ENCODE measurements at regions not wholly inside any gene's neighbourhood (a gene's known extent, or its start where the extent isn't known, plus 50 kb on each side); places are given as distances from the start of the nearest gene placed in this dataset.
"Not testable (repeated sequence)": the region's sequence is repeated elsewhere in the genome, so short reads cannot be mapped to it uniquely, and the experiment has no call there.

- Histone ChIP-seq H3K79me2 (no peaks in the 10 kb centered on the region), H3K4me2 (ENCODE audit: low read length) (no peak overlapping the region), H3K27me3 (ENCODE audit: control insufficient read depth, insufficient read depth, low read length) (no peaks in the 10 kb centered on the region), H3K4me1 (no peaks in the 10 kb centered on the region), H3K27ac (no peak overlapping the region), H3K4me3 (ENCODE audit: low read depth, low read length) (no peak overlapping the region), H3K9ac (no peak overlapping the region), H3K36me3 (ENCODE audit: control insufficient read depth, insufficient read depth, low read length) (no peaks in the 10 kb centered on the region), H2AFZ (no peak overlapping the region), H3K9me3 (ENCODE audit: control insufficient read depth, low read length) (no peaks in the 10 kb centered on the region)
- no peak for TF ChIP-seq CTCF (IDR thresholded peaks at IDR 0.05)
These were observed 566.0 kb downstream of the ADGRL2 start for GRCh38 chr1:82366689-82367088.

- H3K27ac ChIP-seq; H3K27me3 ChIP-seq (ENCODE audit: control insufficient read depth, insufficient read depth, low read length); H3K9me3 ChIP-seq (ENCODE audit: control insufficient read depth, low read length); H3K4me3 ChIP-seq (ENCODE audit: low read depth, low read length); H3K79me2 ChIP-seq; H3K4me1 ChIP-seq; H2AFZ ChIP-seq; H3K36me3 ChIP-seq (ENCODE audit: control insufficient read depth, insufficient read depth, low read length); H3K9ac ChIP-seq; H3K4me2 ChIP-seq (ENCODE audit: low read length): not testable (repeated sequence)
These were observed 558.8 kb downstream of the ADGRL2 start for GRCh38 chr1:82359541-82359940.

- not testable (repeated sequence) for H3K4me1 ChIP-seq; H3K4me3 ChIP-seq (ENCODE audit: low read depth, low read length); H3K79me2 ChIP-seq; H3K9me3 ChIP-seq (ENCODE audit: control insufficient read depth, low read length); H3K36me3 ChIP-seq (ENCODE audit: control insufficient read depth, insufficient read depth, low read length); H3K9ac ChIP-seq; H3K27me3 ChIP-seq (ENCODE audit: control insufficient read depth, insufficient read depth, low read length); H3K27ac ChIP-seq; H2AFZ ChIP-seq; H3K4me2 ChIP-seq (ENCODE audit: low read length)
These were observed 558.0 kb downstream of the ADGRL2 start for GRCh38 chr1:82358706-82359105.

GRCh38 chr1:82354546-82354945 lies 553.8 kb downstream of the ADGRL2 start:
- H3K27me3 ChIP-seq (ENCODE audit: control insufficient read depth, insufficient read depth, low read length); H3K4me1 ChIP-seq; H2AFZ ChIP-seq; H3K27ac ChIP-seq; H3K36me3 ChIP-seq (ENCODE audit: control insufficient read depth, insufficient read depth, low read length); H3K9me3 ChIP-seq (ENCODE audit: control insufficient read depth, low read length); H3K4me3 ChIP-seq (ENCODE audit: low read depth, low read length); H3K4me2 ChIP-seq (ENCODE audit: low read length); H3K79me2 ChIP-seq; H3K9ac ChIP-seq: not testable (repeated sequence)

- no peaks in the 10 kb centered on the region for H3K27me3 ChIP-seq (ENCODE audit: control insufficient read depth, insufficient read depth, low read length)
- no peaks in the 10 kb centered on the region for H3K79me2 ChIP-seq
- H2AFZ ChIP-seq, result no peak overlapping the region
- no peaks in the 10 kb centered on the region for H3K9me3 ChIP-seq (ENCODE audit: control insufficient read depth, low read length)
- no peak overlapping the region for H3K27ac ChIP-seq
- H3K4me1 ChIP-seq, result no peaks in the 10 kb centered on the region
- H3K4me3 ChIP-seq (ENCODE audit: low read depth, low read length), result no peak overlapping the region
- H3K36me3 ChIP-seq (ENCODE audit: control insufficient read depth, insufficient read depth, low read length), result no peaks in the 10 kb centered on the region
- H3K9ac ChIP-seq, result no peak overlapping the region
- no peak for TF ChIP-seq CTCF (IDR thresholded peaks at IDR 0.05)
- no peak overlapping the region for H3K4me2 ChIP-seq (ENCODE audit: low read length)
These were observed 547.8 kb downstream of the ADGRL2 start for GRCh38 chr1:82348487-82348886.

GRCh38 chr1:82346141-82346540 lies 545.4 kb downstream of the ADGRL2 start:
- H3K9me3 ChIP-seq (ENCODE audit: control insufficient read depth, low read length), result no peaks in the 10 kb centered on the region
- no peaks in the 10 kb centered on the region for H3K36me3 ChIP-seq (ENCODE audit: control insufficient read depth, insufficient read depth, low read length)
- H3K9ac ChIP-seq, result no peak overlapping the region
- H3K4me1 ChIP-seq, result no peaks in the 10 kb centered on the region
- no peak overlapping the region for H3K4me3 ChIP-seq (ENCODE audit: low read depth, low read length)
- H3K27ac ChIP-seq, result no peak overlapping the region
- H3K79me2 ChIP-seq, result no peaks in the 10 kb centered on the region
- H3K27me3 ChIP-seq (ENCODE audit: control insufficient read depth, insufficient read depth, low read length), result no peaks in the 10 kb centered on the region
- no peak for TF ChIP-seq CTCF (IDR thresholded peaks at IDR 0.05)
- peak overlapping the region; percentile 40 for H2AFZ ChIP-seq
- peak overlapping the region; percentile 1 for H3K4me2 ChIP-seq (ENCODE audit: low read length)

All from parathyroid adenoma (tissue), 2 donors.